HepG2 (cell line): ENCODE measurements at regions not wholly inside any gene's neighbourhood (a gene's known extent, or its start where the extent isn't known, plus 50 kb on each side); places are given as distances from the start of the nearest gene placed in this dataset.

Experiments
- AFF4 ChIP-seq: sonication (generic); formaldehyde crosslinking; IDR thresholded peaks from 2 replicates; pipeline ENCODE4 v1.4.0; 2020; ENCODE audit warnings: missing genetic modification reagents
- BATF2 ChIP-seq: sonication (generic); formaldehyde crosslinking; IDR thresholded peaks from 2 replicates; pipeline ENCODE4 v1.8.0; 2022; ENCODE audit warnings: mild to moderate bottlenecking, missing genetic modification reagents, moderate library complexity
- DRAP1 ChIP-seq: IDR thresholded peaks from 2 replicates; pipeline ENCODE4 v1.6.1; 2016; ENCODE audit warnings: missing genetic modification reagents, missing compliant biosample characterization
- HBP1 ChIP-seq: IDR thresholded peaks from 2 replicates; pipeline ENCODE4 v1.6.1; 2016; ENCODE audit warnings: low read depth, control low read depth
- HOXA3 ChIP-seq: sonication (generic); formaldehyde crosslinking; IDR thresholded peaks from 2 replicates; pipeline ENCODE4 v1.5.0; 2020; ENCODE audit warnings: missing genetic modification reagents
- PATZ1 ChIP-seq: sonication (generic); formaldehyde crosslinking; IDR thresholded peaks from 2 replicates; pipeline ENCODE4 v1.4.0; 2020; ENCODE audit warnings: missing genetic modification reagents
- TFAP4 ChIP-seq: sonication (generic); IDR thresholded peaks from 2 replicates; pipeline ENCODE4 v1.6.1; 2016; ENCODE audit warnings: low read depth, borderline replicate concordance
- YEATS4 ChIP-seq: sonication (generic); formaldehyde crosslinking; IDR thresholded peaks from 2 replicates; pipeline ENCODE4 v1.4.0; 2020; ENCODE audit warnings: missing genetic modification reagents, borderline replicate concordance
- ZBTB26 ChIP-seq: IDR thresholded peaks from 2 replicates; pipeline ENCODE4 v1.6.1; 2016; ENCODE audit warnings: missing compliant biosample characterization, missing genetic modification reagents, borderline replicate concordance
- ZNF251 ChIP-seq: sonication (generic); formaldehyde crosslinking; IDR thresholded peaks from 2 replicates; pipeline ENCODE4 v1.9.0; 2021; ENCODE audit warnings: mild to moderate bottlenecking, missing genetic modification reagents
- ZNF263 ChIP-seq: sonication (generic); formaldehyde crosslinking; IDR thresholded peaks from 2 replicates; pipeline ENCODE4 v1.4.0; 2020; ENCODE audit warnings: missing genetic modification reagents
- ZNF607 ChIP-seq: sonication (generic); formaldehyde crosslinking; IDR thresholded peaks from 2 replicates; pipeline ENCODE4 v1.5.1; 2020; ENCODE audit warnings: missing genetic modification reagents, mild to moderate bottlenecking, borderline replicate concordance
- ZNF709 ChIP-seq: sonication (generic); formaldehyde crosslinking; IDR thresholded peaks from 2 replicates; pipeline ENCODE4 v1.5.0; 2020; ENCODE audit warnings: mild to moderate bottlenecking, missing genetic modification reagents
- ZNF710 ChIP-seq: sonication (generic); formaldehyde crosslinking; IDR thresholded peaks from 2 replicates; pipeline ENCODE4 v1.5.0; 2020; ENCODE audit warnings: mild to moderate bottlenecking, missing genetic modification reagents, borderline replicate concordance
- ZNF746 ChIP-seq: sonication (generic); formaldehyde crosslinking; IDR thresholded peaks from 2 replicates; pipeline ENCODE4 v1.8.0; 2022; ENCODE audit warnings: mild to moderate bottlenecking, missing genetic modification reagents
- ZNF781 ChIP-seq: sonication (generic); formaldehyde crosslinking; IDR thresholded peaks from 2 replicates; pipeline ENCODE4 v1.5.1; 2020; ENCODE audit warnings: borderline replicate concordance, mild to moderate bottlenecking, missing genetic modification reagents; ENCODE audit errors: not compliant biosample characterization

GRCh38 chr19:46925548-46925950, 64.8 kb downstream of the ARHGAP35 start (continued):
- TF ChIP-seq ZNF607 = 0 out of 2 replicates have a peak, but pooled peaks have one; percentile 34
- peak; percentile 37; the same call in 1 of the 2 replicates for TF ChIP-seq YEATS4
- TF ChIP-seq ZNF251 (CRISPR knock-in tag) = no peak
- peak; percentile 16; the same call in 1 of the 2 replicates for TF ChIP-seq PATZ1
- no peak for TF ChIP-seq DRAP1 (CRISPR knock-in tag)
- TF ChIP-seq ZNF710 = peak; percentile 63; the same call in 1 of the 2 replicates
- TF ChIP-seq ZNF746 (CRISPR knock-in tag) = 0 out of 2 replicates have a peak, but pooled peaks have one; percentile 21
- TF ChIP-seq ZNF709 (CRISPR knock-in tag) = no peak
- no peak for TF ChIP-seq AFF4 (CRISPR knock-in tag)
- TF ChIP-seq BATF2 (CRISPR knock-in tag) = no peak
- TF ChIP-seq ZBTB26 (CRISPR knock-in tag) = peak; percentile 40; the same call in 1 of the 2 replicates
- TF ChIP-seq HBP1 (CRISPR knock-in tag) = peak; percentile 55
- TF ChIP-seq HOXA3 = peak; percentile 50
- peak; percentile 76; the same call in 1 of the 2 replicates for TF ChIP-seq TFAP4
- peak; percentile 99 for TF ChIP-seq ZNF263 (CRISPR knock-in tag)
- no peak for TF ChIP-seq ZNF781 (CRISPR knock-in tag)
